Peyer's patch (tissue), 4 donors: ENCODE measurements at regions not wholly inside any gene's neighbourhood (a gene's known extent, or its start where the extent isn't known, plus 50 kb on each side); places are given as distances from the start of the nearest gene placed in this dataset.

Source experiments
- POLR2A ChIP-seq, 2 donors: fragments of 450-650 bp; IDR thresholded peaks; one replicate each; pipeline ENCODE4 v1.5.1; 2017; ENCODE audit warnings: antibody characterized with exemption in 2 of 2, mild to moderate bottlenecking in 2 of 2, moderate library complexity in 2 of 2
- TF ChIP-seq, protein P1 (sequence below), 6 experiments: fragments of 450-650 bp in 4 of 6; fragments of 200-600 bp in 2 of 6; sonication (generic) in 1 of 6; IDR thresholded peaks; one replicate each; pipeline ENCODE4 v1.5.1; 2017 to 2019; ENCODE audit warnings: antibody characterized with exemption in 6 of 6, mild to moderate bottlenecking in 3 of 6, moderate library complexity in 1 of 6

DNA sequence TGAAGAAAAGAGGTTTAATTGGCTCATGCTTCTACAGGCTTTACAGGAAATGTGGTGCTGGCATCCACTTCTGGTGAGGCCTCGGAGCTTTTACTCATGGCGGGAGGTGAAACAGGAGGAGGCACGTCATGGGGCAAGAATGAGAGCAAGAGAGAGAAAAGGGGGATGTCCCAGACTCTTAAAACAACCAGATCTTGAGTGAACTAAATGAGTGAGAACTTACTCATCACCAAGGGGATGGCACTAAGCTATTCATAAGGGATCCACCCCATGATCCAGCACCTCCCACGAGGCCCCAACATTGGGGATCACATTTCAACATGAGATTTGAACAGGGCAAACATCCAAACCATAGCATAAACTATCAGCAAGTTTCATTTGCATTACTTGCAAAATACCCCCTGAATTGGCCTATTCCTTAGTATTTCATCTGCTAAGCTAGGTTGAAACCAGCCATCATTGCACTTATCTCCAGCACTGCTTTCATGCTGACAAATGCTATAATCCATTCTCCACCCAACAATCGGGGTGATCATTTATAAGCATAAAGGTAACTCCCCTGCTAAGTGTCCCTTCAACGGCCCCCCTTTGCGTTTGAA lies 179.0 kb downstream of the NOC3L start:
- TF ChIP-seq, protein P1, sequence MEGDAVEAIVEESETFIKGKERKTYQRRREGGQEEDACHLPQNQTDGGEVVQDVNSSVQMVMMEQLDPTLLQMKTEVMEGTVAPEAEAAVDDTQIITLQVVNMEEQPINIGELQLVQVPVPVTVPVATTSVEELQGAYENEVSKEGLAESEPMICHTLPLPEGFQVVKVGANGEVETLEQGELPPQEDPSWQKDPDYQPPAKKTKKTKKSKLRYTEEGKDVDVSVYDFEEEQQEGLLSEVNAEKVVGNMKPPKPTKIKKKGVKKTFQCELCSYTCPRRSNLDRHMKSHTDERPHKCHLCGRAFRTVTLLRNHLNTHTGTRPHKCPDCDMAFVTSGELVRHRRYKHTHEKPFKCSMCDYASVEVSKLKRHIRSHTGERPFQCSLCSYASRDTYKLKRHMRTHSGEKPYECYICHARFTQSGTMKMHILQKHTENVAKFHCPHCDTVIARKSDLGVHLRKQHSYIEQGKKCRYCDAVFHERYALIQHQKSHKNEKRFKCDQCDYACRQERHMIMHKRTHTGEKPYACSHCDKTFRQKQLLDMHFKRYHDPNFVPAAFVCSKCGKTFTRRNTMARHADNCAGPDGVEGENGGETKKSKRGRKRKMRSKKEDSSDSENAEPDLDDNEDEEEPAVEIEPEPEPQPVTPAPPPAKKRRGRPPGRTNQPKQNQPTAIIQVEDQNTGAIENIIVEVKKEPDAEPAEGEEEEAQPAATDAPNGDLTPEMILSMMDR (IDR thresholded peaks at IDR 0.05): no peak
- no peak for TF ChIP-seq POLR2A (IDR thresholded peaks at IDR 0.05)
